Peyer's patch (tissue), 4 donors: ENCODE measurements at regions not wholly inside any gene's neighbourhood (a gene's known extent, or its start where the extent isn't known, plus 50 kb on each side); places are given as distances from the start of the nearest gene placed in this dataset.

Experiments used
- DNase-seq, 3 donors: peaks; one replicate each; pipeline ENCODE4 v3.0.0-alpha.2; 2017 to 2019
- H3K27ac ChIP-seq, 4 donors: fragments of 200-600 bp; sonication (generic); one replicate each; pipeline ENCODE4 v1.5.1; 2016 to 2019
- H3K27me3 ChIP-seq, 2 donors: fragments of 200-600 bp; sonication (generic); one replicate each; pipeline ENCODE4 v1.5.1; 2019
- H3K36me3 ChIP-seq, 3 donors: fragments of 200-600 bp; sonication (generic); one replicate each; pipeline ENCODE4 v1.5.1; 2016 to 2019
- H3K4me1 ChIP-seq, 4 donors: fragments of 200-600 bp; sonication (generic); one replicate each; pipeline ENCODE4 v1.5.1; 2016 to 2019
- H3K4me3 ChIP-seq, 4 donors: fragments of 200-600 bp; sonication (generic); 1 replicate in 3 of 4; 2 replicates in 1 of 4; pipeline ENCODE4 v1.5.1; 2016 to 2019; ENCODE audit warnings: mild to moderate bottlenecking in 1 of 4
- H3K9me3 ChIP-seq, 4 donors: fragments of 200-600 bp; sonication (generic); one replicate each; pipeline ENCODE4 v1.5.1; 2016 to 2019; ENCODE audit warnings: mild to moderate bottlenecking in 1 of 4
- POLR2A ChIP-seq, 2 donors: fragments of 450-650 bp; IDR thresholded peaks; one replicate each; pipeline ENCODE4 v1.5.1; 2017; ENCODE audit warnings: antibody characterized with exemption in 2 of 2, mild to moderate bottlenecking in 2 of 2, moderate library complexity in 2 of 2
- TF ChIP-seq, protein P1 (sequence below), 6 experiments: fragments of 450-650 bp in 4 of 6; fragments of 200-600 bp in 2 of 6; sonication (generic) in 1 of 6; IDR thresholded peaks; one replicate each; pipeline ENCODE4 v1.5.1; 2017 to 2019; ENCODE audit warnings: antibody characterized with exemption in 6 of 6, mild to moderate bottlenecking in 3 of 6, moderate library complexity in 1 of 6

DNA sequence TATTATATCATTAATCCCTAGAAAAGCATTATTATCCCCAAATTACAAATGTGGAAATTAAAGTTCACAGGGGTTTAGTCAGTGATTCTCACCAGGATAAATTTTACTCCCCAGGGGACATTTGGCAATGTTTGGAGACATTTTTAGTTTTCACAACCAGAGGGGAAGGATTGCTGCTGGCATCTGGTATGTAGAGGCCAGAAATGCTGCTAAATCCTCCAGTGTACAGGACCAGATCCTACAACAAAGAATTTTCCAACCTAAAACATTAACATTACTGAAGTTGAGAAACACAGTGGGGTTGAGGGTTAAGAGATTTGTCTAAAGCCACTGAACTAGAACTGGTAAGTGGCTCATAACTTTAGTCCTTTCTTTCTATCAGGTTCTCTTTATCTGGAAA, 162.0 kb upstream of the SYT6 start:
- DNase-seq: no peak
- Histone ChIP-seq H3K36me3 (no peaks in the 10 kb centered on the region), H3K27ac (no peak overlapping the region), H3K27me3 (no peaks in the 10 kb centered on the region), H3K4me3 (no peak overlapping the region), H3K4me1 (no peaks in the 10 kb centered on the region), H3K9me3 (no peaks in the 10 kb centered on the region)
- TF ChIP-seq POLR2A (IDR thresholded peaks at IDR 0.05): no peak
- TF ChIP-seq, protein P1, sequence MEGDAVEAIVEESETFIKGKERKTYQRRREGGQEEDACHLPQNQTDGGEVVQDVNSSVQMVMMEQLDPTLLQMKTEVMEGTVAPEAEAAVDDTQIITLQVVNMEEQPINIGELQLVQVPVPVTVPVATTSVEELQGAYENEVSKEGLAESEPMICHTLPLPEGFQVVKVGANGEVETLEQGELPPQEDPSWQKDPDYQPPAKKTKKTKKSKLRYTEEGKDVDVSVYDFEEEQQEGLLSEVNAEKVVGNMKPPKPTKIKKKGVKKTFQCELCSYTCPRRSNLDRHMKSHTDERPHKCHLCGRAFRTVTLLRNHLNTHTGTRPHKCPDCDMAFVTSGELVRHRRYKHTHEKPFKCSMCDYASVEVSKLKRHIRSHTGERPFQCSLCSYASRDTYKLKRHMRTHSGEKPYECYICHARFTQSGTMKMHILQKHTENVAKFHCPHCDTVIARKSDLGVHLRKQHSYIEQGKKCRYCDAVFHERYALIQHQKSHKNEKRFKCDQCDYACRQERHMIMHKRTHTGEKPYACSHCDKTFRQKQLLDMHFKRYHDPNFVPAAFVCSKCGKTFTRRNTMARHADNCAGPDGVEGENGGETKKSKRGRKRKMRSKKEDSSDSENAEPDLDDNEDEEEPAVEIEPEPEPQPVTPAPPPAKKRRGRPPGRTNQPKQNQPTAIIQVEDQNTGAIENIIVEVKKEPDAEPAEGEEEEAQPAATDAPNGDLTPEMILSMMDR (IDR thresholded peaks at IDR 0.05): no peak

DNA sequence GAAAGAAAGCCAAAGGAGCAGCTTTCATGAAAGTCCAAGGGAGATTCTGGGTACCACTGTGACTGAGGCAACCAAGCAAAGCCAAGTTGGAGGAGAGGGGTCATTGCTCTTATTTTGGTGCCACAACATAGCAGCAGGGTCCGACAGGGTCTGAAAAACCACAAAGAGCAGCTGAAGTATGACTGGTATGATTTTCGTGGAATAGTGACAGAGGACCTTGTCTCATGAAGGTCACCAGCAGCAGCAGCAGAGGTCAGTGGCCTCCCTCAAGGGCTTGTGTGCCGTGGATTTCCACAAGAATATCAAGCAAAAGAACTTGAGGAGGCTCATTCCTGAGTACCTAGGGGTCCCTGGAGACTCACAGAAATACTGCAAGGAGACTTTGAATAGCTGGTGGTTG, 160.9 kb upstream of the SYT6 start:
- Histone ChIP-seq H3K27me3 (no peaks in the 10 kb centered on the region), H3K9me3 (no peaks in the 10 kb centered on the region), H3K36me3 (no peaks in the 10 kb centered on the region), H3K4me3 (no peak overlapping the region), H3K4me1 (no peaks in the 10 kb centered on the region), H3K27ac (no peak overlapping the region)
- TF ChIP-seq, protein P1 (IDR thresholded peaks at IDR 0.05): no peak
- TF ChIP-seq POLR2A (IDR thresholded peaks at IDR 0.05): no peak
- no peak for DNase-seq

DNA sequence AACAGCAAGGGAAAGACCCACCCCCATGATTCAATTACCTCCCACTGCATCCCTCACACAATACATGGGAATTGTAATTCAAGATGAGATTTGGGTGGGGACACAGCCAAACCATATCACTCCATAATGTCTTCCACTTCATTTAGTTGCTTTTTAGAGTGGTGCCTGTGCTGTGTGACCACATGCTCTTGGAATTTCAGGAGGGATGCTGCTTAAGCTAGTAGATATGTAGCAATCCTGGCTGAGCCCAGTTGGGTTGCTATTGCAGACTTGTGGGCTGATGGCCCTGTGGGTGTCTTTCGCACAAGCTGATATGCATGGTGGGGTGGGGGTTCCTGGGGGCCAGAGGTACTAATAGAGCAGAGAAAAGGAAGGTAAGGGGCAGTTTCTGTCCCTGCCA, 160.4 kb upstream of the SYT6 start:
- no peak overlapping the region for H3K27ac ChIP-seq
- TF ChIP-seq, protein P1 (IDR thresholded peaks at IDR 0.05): no peak
- no peak for TF ChIP-seq POLR2A (IDR thresholded peaks at IDR 0.05)
- no peaks in the 10 kb centered on the region for H3K27me3 ChIP-seq
- no peak overlapping the region for H3K4me3 ChIP-seq
- H3K36me3 ChIP-seq: no peaks in the 10 kb centered on the region
- H3K9me3 ChIP-seq: no peaks in the 10 kb centered on the region
- H3K4me1 ChIP-seq: no peaks in the 10 kb centered on the region
- DNase-seq: no peak

DNA sequence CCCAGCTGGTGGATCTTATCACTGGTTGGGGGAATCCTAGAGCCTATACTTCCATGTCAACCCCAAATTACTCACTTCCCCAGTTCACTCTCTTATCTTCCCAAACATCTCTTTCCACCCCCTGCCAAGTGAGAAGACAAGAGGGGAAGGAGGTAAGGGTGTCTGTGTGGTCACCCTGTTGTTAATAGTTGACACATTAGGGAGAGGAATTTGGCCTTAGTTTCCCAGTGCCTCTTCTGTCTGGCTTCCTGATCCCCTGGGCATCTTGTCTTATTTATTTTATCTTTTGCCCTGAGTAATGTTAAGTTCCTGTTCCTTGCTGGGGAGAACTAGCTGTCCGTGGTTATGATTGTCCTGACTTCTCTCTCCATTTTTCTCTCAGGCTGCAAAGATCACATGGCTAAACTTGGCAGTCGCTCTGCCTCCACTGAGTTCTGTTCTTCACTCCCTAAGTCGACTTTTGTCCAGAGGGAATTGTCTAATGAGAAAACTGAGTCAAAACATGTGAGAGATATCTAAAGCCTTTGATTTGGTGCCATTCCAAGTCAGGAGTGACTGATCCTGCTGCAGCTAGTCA, 157.1 kb upstream of the SYT6 start:
- Histone ChIP-seq H3K27ac (no peak overlapping the region), H3K27me3 (no peaks in the 10 kb centered on the region), H3K36me3 (no peaks in the 10 kb centered on the region), H3K4me3 (no peak overlapping the region), H3K4me1 (no peaks in the 10 kb centered on the region), H3K9me3 (no peaks in the 10 kb centered on the region)
- no peak for TF ChIP-seq POLR2A (IDR thresholded peaks at IDR 0.05)
- TF ChIP-seq, protein P1 (IDR thresholded peaks at IDR 0.05): no peak
- no peak for DNase-seq

DNA sequence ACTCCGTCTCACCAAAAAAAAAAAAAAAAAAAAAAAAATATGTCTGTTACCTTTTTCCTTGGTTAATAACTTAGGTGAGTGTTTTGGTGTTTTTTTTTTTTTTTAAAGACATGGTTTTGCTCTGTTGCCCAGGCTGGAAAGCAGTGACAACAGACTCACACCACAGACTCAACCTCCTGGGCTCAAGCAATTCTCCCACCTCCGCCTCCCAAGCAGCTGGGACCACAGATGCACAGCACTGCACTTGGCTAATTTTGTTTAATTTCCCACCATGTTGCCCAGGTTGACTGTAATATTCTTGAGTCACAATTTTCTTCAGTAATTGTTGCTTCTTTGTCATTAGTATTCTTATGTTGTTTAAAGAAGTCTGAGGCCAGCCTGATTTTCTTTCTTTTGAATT, 149.2 kb upstream of the SYT6 start:
- TF ChIP-seq POLR2A (IDR thresholded peaks at IDR 0.05): no peak
- TF ChIP-seq, protein P1 (IDR thresholded peaks at IDR 0.05): no peak
- Histone ChIP-seq H3K27me3 (no peaks in the 10 kb centered on the region), H3K27ac (no peak overlapping the region), H3K9me3 (no peaks in the 10 kb centered on the region), H3K4me1 (no peaks in the 10 kb centered on the region), H3K36me3 (no peaks in the 10 kb centered on the region), H3K4me3 (no peak overlapping the region)
- no peak for DNase-seq
